IPS-15b (cell line): ENCODE measurements at regions not wholly inside any gene's neighbourhood (a gene's known extent, or its start where the extent isn't known, plus 50 kb on each side); places are given as distances from the start of the nearest gene placed in this dataset.

Source experiments
- H3K27me3 ChIP-seq: one replicate; pipeline ENCODE4 v1.6.1; 2013; ENCODE audit warnings: low read length; ENCODE audit not compliant: control insufficient read depth, insufficient read depth
- H3K36me3 ChIP-seq: one replicate; pipeline ENCODE4 v1.6.1; 2013; ENCODE audit warnings: low read length; ENCODE audit not compliant: control insufficient read depth, insufficient read depth
- H3K4me1 ChIP-seq: one replicate; pipeline ENCODE4 v1.6.1; 2013; ENCODE audit warnings: mild to moderate bottlenecking, low read length; ENCODE audit not compliant: control insufficient read depth, insufficient read depth
- H3K4me3 ChIP-seq: one replicate; pipeline ENCODE4 v1.5.1; 2013; ENCODE audit warnings: low read depth, low read length
- H3K9ac ChIP-seq: one replicate; pipeline ENCODE4 v1.6.1; 2013; ENCODE audit warnings: low read depth, mild to moderate bottlenecking, low read length
- H3K9me3 ChIP-seq: one replicate; pipeline ENCODE4 v1.6.1; 2013; ENCODE audit warnings: mild to moderate bottlenecking, low read length; ENCODE audit not compliant: control insufficient read depth, insufficient read depth

DNA sequence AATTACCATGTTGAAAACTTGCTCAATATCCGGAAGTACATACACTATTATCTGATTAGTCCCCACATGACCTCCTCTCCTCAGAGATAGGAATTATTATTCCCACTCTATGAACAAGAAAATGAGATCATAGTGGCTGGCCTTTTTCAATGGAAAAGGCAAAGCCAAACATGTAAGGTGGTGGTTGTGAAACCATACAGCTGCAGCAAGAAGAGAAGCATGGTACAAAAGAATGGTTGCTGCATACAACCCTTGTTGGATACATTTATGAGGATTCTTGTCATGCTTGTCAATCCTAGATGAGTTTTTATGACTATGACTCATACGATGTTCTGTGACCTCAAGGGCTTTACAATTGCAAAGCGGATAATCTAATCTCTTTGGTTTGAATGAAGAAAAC lies 514.7 kb downstream of the PLPP3 start:
- Histone ChIP-seq H3K9me3 (no peaks in the 10 kb centered on the region), H3K4me1 (no peaks in the 10 kb centered on the region), H3K4me3 (no peak overlapping the region), H3K9ac (no peak overlapping the region), H3K36me3 (no peaks in the 10 kb centered on the region), H3K27me3 (no peaks in the 10 kb centered on the region)

- no peaks in the 10 kb centered on the region for H3K4me1 ChIP-seq
- H3K36me3 ChIP-seq: no peaks in the 10 kb centered on the region
- H3K9me3 ChIP-seq: no peaks in the 10 kb centered on the region
- H3K27me3 ChIP-seq: no peaks in the 10 kb centered on the region
- H3K9ac ChIP-seq: no peak overlapping the region
- no peak overlapping the region for H3K4me3 ChIP-seq
Measured at GRCh38 chr1:56063461-56063860, 515.9 kb downstream of the PLPP3 start.

DNA sequence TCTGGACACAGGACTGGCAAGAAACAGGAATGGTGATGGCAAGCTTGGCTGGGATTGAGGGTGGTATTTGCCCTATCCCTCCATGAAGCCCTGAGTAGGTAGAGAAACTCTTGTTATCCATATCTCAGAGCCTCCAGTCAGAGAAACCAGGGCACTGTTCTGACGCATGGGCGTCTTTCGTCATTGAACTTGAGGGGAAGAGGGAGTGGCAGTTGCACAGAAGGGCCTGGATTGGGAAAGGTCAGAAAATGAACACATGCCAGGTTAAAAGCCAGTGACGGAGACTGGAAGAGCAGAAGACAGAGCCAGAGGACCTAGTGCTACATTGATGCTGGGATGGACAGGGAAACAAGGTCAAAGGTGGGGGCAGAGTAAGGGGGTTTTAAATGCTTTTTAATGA lies 516.7 kb downstream of the PLPP3 start:
- Histone ChIP-seq H3K9ac (no peak overlapping the region), H3K27me3 (no peaks in the 10 kb centered on the region), H3K4me1 (no peaks in the 10 kb centered on the region), H3K4me3 (no peak overlapping the region), H3K36me3 (no peaks in the 10 kb centered on the region), H3K9me3 (no peaks in the 10 kb centered on the region)

DNA sequence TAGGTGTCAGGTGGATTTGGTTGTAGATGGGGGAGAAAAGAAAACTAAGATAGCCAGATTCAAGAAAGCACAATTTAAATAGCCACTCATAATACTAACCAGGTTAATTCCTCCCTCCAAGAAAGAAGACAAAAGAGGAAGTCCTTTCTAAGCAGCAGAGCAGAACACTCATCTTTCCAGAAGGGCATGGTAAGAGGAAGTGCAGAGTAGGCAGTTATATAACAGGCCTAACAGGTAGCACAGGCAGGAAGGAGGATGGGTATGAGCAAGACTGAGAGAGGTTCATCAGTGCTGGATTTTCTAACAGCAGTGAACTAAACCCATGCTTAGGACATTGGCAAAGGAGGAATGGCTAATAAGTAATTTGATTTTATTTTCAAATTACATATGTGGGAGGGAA lies 517.5 kb downstream of the PLPP3 start:
- no peaks in the 10 kb centered on the region for H3K4me1 ChIP-seq
- H3K9ac ChIP-seq: no peak overlapping the region
- H3K4me3 ChIP-seq: no peak overlapping the region
- H3K9me3 ChIP-seq: no peaks in the 10 kb centered on the region
- no peaks in the 10 kb centered on the region for H3K36me3 ChIP-seq
- H3K27me3 ChIP-seq: no peaks in the 10 kb centered on the region

DNA sequence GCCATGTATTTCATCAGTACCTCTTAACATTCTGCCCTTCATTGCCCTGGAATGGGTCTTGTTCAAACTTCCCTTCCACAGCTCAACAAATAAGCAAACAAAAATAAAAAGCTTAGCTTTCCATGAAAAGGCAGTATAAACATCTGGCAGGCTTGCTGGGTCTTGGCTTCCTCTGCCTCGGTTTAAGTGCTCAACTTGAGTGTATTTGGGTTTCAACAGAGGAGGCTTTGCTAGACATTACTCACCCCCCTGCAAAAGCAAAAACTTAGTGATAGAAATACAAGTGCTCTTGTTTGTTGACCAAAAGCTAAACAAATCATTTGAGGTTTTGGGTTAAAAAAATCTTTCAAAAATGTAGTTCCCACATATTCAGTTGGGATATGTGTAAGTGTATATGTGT lies 518.5 kb downstream of the PLPP3 start:
- Histone ChIP-seq H3K36me3 (no peaks in the 10 kb centered on the region), H3K27me3 (no peaks in the 10 kb centered on the region), H3K4me1 (no peaks in the 10 kb centered on the region), H3K4me3 (no peak overlapping the region), H3K9me3 (no peaks in the 10 kb centered on the region), H3K9ac (no peak overlapping the region)

- Histone ChIP-seq H3K36me3 (no peaks in the 10 kb centered on the region), H3K9ac (no peak overlapping the region), H3K4me3 (no peak overlapping the region), H3K9me3 (no peaks in the 10 kb centered on the region), H3K27me3 (no peaks in the 10 kb centered on the region), H3K4me1 (no peaks in the 10 kb centered on the region)
Measured at GRCh38 chr1:56057466-56058405, 521.6 kb downstream of the PLPP3 start.

DNA sequence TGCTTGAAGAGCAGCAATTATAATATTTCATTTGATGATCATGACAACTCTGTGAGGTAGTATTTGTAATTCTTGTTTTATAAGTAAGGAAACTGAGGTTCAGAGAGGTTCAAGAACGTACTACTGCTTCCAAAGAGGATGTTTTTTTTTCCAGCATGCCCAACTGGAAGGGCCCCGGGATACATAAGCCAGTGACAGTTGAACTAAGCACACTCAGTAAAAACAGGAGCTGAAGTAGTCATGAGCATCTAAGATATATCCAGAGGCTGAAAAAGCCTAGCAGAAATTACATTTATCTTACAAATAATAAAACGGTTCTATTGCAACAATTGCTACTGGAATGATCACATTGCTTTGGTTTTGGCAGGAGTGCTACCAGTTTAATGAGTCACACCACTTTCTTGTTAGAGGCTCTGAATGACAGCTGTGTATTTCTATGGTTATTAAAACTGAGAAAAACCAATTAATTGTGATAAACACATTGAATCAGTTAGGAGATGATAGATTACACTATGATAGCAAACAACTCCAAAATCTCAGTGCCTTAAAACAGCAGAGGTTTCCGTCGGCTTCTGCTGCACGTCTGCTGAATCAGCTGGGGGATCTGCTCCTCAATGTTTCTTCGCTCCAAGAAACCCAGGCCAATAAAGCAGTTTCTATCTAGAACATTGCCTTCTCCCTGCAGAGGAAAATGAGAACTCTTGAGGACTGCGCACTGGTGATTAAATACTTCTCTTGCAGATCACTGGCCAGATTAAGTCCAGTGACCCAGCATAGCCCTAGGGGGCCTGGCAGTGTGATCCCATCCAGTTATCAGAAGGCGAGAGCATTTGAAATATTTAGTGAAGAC lies 522.7 kb downstream of the PLPP3 start:
- no peaks in the 10 kb centered on the region for H3K4me1 ChIP-seq
- H3K27me3 ChIP-seq: no peaks in the 10 kb centered on the region
- H3K9ac ChIP-seq: no peak overlapping the region

GRCh38 chr1:56054959-56055358 lies 524.4 kb downstream of the PLPP3 start:
- Histone ChIP-seq H3K9ac (no peak overlapping the region), H3K4me1 (no peaks in the 10 kb centered on the region), H3K36me3 (no peaks in the 10 kb centered on the region), H3K4me3 (no peak overlapping the region), H3K27me3 (no peaks in the 10 kb centered on the region), H3K9me3 (no peaks in the 10 kb centered on the region)

More for the DNA sequence above, 522.7 kb downstream of the PLPP3 start:
- Histone ChIP-seq H3K4me3 (no peak overlapping the region), H3K36me3 (no peaks in the 10 kb centered on the region), H3K9me3 (no peaks in the 10 kb centered on the region)

DNA sequence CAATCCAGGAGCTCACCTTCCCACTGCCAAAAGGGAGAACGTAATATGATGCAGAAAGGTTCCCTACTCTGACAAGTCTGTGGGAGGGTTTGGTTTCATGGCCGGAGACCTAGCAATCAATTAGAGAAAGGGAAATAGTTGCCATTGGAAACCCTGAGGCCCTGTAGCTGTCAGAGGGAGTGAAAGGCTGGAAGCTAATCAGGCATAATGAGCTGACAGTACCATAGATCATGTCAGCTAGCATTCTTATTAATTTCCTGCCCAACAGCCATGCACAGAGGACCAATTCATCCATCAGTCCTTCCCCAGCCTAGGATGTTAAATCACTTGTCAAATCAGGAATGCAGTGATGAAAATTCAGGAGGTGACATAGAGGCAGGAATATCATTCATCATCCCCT lies 527.3 kb downstream of the PLPP3 start:
- Histone ChIP-seq H3K4me1 (no peaks in the 10 kb centered on the region), H3K9ac (no peak overlapping the region), H3K27me3 (no peaks in the 10 kb centered on the region), H3K36me3 (no peaks in the 10 kb centered on the region), H3K9me3 (no peaks in the 10 kb centered on the region), H3K4me3 (no peak overlapping the region)

DNA sequence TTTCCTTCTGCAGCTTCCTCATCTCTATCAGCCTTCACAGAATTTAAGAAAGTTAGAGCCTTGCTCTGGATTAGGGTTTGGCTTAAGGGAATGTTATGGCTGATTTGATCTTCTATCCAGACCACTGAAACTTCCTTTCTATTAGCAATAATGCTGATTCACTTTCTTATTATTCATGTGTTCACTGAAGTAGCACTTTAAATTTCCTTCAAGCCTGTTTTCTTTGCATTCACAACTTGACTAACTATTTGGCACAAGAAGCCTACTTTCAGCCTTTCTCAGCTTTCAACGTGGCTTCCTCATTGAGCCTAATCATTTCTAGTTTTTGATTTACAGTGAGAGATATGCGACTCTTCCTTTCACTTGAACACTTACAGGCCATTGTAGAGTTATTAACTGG lies 528.5 kb downstream of the PLPP3 start:
- Histone ChIP-seq H3K9me3 (no peaks in the 10 kb centered on the region), H3K9ac (no peak overlapping the region), H3K4me1 (no peaks in the 10 kb centered on the region), H3K27me3 (no peaks in the 10 kb centered on the region), H3K36me3 (no peaks in the 10 kb centered on the region), H3K4me3 (no peak overlapping the region)

- H3K9ac ChIP-seq: no peak overlapping the region
- H3K4me1 ChIP-seq: no peaks in the 10 kb centered on the region
- no peaks in the 10 kb centered on the region for H3K36me3 ChIP-seq
- H3K9me3 ChIP-seq: no peaks in the 10 kb centered on the region
- H3K4me3 ChIP-seq: no peak overlapping the region
- no peaks in the 10 kb centered on the region for H3K27me3 ChIP-seq
Measured at GRCh38 chr1:56045477-56045876, 533.9 kb downstream of the PLPP3 start.

- no peaks in the 10 kb centered on the region for H3K9me3 ChIP-seq
- H3K36me3 ChIP-seq: no peaks in the 10 kb centered on the region
- no peaks in the 10 kb centered on the region for H3K4me1 ChIP-seq
- H3K4me3 ChIP-seq: no peak overlapping the region
- H3K9ac ChIP-seq: no peak overlapping the region
- H3K27me3 ChIP-seq: no peaks in the 10 kb centered on the region
Measured at GRCh38 chr1:56045062-56045461, 534.3 kb downstream of the PLPP3 start.
